ENCODE measurements at regions not wholly inside any gene's neighbourhood (a gene's known extent, or its start where the extent isn't known, plus 50 kb on each side); places are given as distances from the start of the nearest gene placed in this dataset.

GRCh38 chr15:66911131-66911700 is 154.2 kb upstream of the SMAD3 start:
- no peaks in the 10 kb centered on the region for H3K27me3 ChIP-seq (replicated peaks; ENCODE audit: insufficient read depth)
- H3K4me1 ChIP-seq (replicated peaks) = no peaks in the 10 kb centered on the region
- no peak overlapping the region for H3K4me3 ChIP-seq
- no peak overlapping the region for H3K27ac ChIP-seq
- H3K36me3 ChIP-seq = no peaks in the 10 kb centered on the region
- WGBS = 90% methylated on average over 13 of the region's 13 CpGs
- intact Hi-C loops (cut with DNase I) = no loop called here
- no peak for TF ChIP-seq CTCF (IDR thresholded peaks at IDR 0.05)
- TF ChIP-seq POLR2A (IDR thresholded peaks at IDR 0.05) = no peak
- no peak for TF ChIP-seq POLR2AphosphoS5 (IDR thresholded peaks at IDR 0.05)
- no peak for DNase-seq (ENCODE audit: low spot score)
- no peaks in the 10 kb centered on the region for H3K9me3 ChIP-seq

DNA sequence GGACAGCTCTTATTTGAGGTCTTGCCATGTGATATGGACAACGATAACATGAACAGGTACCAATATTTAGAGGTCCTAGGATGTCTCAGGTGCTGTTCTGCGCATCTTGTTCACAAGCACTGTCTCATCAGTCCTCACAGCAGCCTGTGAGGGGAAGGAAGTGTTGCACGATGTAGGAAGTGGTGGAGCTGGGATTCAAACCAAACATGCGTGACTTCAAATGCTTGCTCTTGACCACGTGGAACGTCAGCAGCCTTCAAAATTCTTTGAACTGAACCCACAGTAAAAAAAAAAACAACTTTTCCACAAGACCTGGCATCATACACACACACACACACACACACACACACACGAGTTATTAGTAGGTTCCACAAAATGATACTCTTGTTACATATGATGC is 153.4 kb upstream of the SMAD3 start:
- DNase-seq (ENCODE audit: low spot score) = no peak
- 69% methylated on average over 7 of the region's 7 CpGs for WGBS

DNA sequence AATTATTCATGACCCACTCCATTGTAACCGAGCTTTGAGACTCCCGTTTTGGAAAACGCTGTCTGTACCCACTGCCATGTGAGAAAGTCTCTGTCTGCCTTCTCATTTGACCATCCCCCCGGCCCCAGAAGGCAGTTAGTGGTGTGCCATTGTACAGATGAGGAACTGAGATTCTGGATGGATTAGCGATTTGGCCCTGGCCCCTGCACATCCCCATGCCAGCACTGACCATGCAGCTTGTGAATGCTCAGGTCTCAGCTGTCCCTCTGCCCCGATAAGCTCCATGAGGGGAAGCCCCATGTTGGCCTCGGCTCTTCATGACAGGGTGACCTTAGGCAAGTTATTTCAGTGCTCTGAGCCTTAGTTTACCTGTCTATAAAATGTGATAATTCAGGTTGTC is 153.0 kb upstream of the SMAD3 start:
- intact Hi-C loops (cut with DNase I) = no loop called here
- no peaks in the 10 kb centered on the region for H3K36me3 ChIP-seq
- 86% methylated on average over 7 of the region's 7 CpGs for WGBS
- TF ChIP-seq POLR2A (IDR thresholded peaks at IDR 0.05) = no peak
- TF ChIP-seq POLR2AphosphoS5 (IDR thresholded peaks at IDR 0.05) = no peak
- no peak for TF ChIP-seq CTCF (IDR thresholded peaks at IDR 0.05)
- H3K27ac ChIP-seq = no peak overlapping the region
- no peak for DNase-seq (ENCODE audit: low spot score)
- no peaks in the 10 kb centered on the region for H3K9me3 ChIP-seq
- H3K4me1 ChIP-seq (replicated peaks) = no peaks in the 10 kb centered on the region
- H3K27me3 ChIP-seq (replicated peaks; ENCODE audit: insufficient read depth) = no peaks in the 10 kb centered on the region
- H3K4me3 ChIP-seq = no peak overlapping the region

More for the DNA sequence above, 153.4 kb upstream of the SMAD3 start:
- H3K27ac ChIP-seq = no peak overlapping the region
- H3K4me1 ChIP-seq (replicated peaks) = no peaks in the 10 kb centered on the region
- H3K4me3 ChIP-seq = no peak overlapping the region
- intact Hi-C loops (cut with DNase I) = no loop called here
- no peaks in the 10 kb centered on the region for H3K36me3 ChIP-seq
- H3K9me3 ChIP-seq = no peaks in the 10 kb centered on the region
- H3K27me3 ChIP-seq (replicated peaks; ENCODE audit: insufficient read depth) = no peaks in the 10 kb centered on the region
- TF ChIP-seq POLR2A (IDR thresholded peaks at IDR 0.05) (no peak), POLR2AphosphoS5 (IDR thresholded peaks at IDR 0.05) (no peak), CTCF (IDR thresholded peaks at IDR 0.05) (no peak)

- DNase-seq (ENCODE audit: low spot score) = no peak
- Histone ChIP-seq H3K27me3 (replicated peaks; ENCODE audit: insufficient read depth) (no peaks in the 10 kb centered on the region), H3K4me1 (replicated peaks) (no peaks in the 10 kb centered on the region), H3K4me3 (no peak overlapping the region), H3K36me3 (no peaks in the 10 kb centered on the region), H3K27ac (no peak overlapping the region), H3K9me3 (no peaks in the 10 kb centered on the region)
- 100% methylated on average over 2 of the region's 2 CpGs for WGBS
- TF ChIP-seq CTCF (IDR thresholded peaks at IDR 0.05) (no peak), POLR2AphosphoS5 (IDR thresholded peaks at IDR 0.05) (no peak), POLR2A (IDR thresholded peaks at IDR 0.05) (no peak)
- intact Hi-C loops (cut with DNase I) = no loop called here
Observed at GRCh38 chr15:66917904-66918448, 147.4 kb upstream of the SMAD3 start.

DNA sequence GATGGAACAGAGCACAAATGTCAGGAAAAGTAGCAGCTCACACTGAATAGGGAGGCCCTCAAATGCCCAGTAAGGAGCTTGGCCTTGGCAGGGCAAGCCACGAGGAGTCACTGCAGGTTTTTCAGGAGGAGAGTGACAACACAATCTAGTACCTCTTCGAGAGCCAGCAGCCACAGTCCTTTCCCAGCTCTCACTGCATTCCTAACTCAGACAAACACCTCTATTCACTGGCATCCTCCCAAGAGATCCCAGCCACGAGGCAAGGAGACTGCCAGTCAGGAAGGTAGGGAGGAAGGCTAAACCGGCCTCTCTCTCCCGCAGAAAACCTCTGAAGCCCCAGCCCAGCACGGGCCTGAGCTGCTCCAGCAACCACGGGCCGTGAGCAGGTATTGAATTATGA is 146.0 kb upstream of the SMAD3 start:
- H3K27me3 ChIP-seq (replicated peaks; ENCODE audit: insufficient read depth) = no peaks in the 10 kb centered on the region
- H3K4me1 ChIP-seq (replicated peaks) = no peaks in the 10 kb centered on the region
- no peaks in the 10 kb centered on the region for H3K36me3 ChIP-seq
- H3K9me3 ChIP-seq = no peaks in the 10 kb centered on the region
- no peak overlapping the region for H3K27ac ChIP-seq
- H3K4me3 ChIP-seq = no peak overlapping the region
- WGBS = 25% methylated on average over 8 of the region's 8 CpGs
- DNase-seq (ENCODE audit: low spot score) = peak; percentile 46
- TF ChIP-seq CTCF (IDR thresholded peaks at IDR 0.05) (no peak), POLR2A (IDR thresholded peaks at IDR 0.05) (no peak), POLR2AphosphoS5 (IDR thresholded peaks at IDR 0.05) (no peak)
- intact Hi-C loops (cut with DNase I) = no loop called here

Data from prostate gland (tissue), 2 donors.